HG02763 (cell line): ENCODE measurements at regions not wholly inside any gene's neighbourhood (a gene's known extent, or its start where the extent isn't known, plus 50 kb on each side); places are given as distances from the start of the nearest gene placed in this dataset.

Experiments
- ATAC-seq: cut with Tn5 transposase; IDR thresholded peaks from one replicate; pipeline ENCODE4 v1.9.1; 2021; ENCODE audit warnings: mild to moderate bottlenecking, moderate library complexity; ENCODE audit not compliant: unreplicated experiment

DNA sequence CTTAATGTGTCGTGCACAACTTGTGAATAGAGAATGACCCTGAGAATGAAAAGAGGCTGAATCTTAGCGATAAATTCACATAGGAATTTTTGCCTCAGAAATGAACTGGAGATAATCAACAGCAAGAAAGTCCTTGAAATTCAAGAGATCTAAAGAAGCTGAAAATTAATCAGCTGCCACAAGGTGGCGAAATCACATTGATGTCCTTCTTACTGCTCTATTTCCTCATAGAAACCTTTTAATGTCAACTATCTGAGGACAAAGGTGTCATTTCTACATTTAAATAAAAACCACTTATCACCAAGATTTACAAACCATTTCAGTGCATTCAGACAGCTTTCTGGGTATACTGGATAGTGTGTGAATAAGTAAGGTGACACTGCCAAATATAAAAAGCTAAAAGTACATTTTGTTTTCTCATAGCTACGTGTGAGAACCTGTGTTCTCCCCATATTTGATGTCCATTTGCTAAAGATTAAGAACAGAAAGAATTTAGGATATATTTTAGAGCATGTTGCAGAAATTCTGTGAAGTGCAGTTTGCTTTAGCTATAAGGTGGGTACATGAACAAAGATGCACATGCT, 485.3 kb upstream of the PTBP2 start:
- ATAC-seq: no peak

DNA sequence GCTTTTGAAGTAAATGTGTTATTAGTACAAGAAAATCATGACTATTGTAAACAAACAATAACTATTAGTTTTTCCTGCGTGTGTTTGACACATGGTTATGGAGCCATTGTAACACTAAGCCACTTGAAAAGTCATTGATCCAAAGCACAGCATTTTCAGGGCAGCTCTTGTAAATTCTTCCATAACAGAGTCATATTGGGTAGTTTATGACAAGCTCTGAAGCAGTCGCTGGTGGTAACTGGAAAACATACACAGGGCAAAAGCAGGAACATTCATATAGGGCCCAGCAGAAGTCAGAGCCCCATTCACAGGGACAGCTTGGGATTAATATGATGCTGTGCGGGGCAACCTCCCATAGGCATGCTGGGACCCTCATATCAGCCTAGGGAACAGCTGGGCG, 483.2 kb upstream of the PTBP2 start:
- ATAC-seq: no peak

DNA sequence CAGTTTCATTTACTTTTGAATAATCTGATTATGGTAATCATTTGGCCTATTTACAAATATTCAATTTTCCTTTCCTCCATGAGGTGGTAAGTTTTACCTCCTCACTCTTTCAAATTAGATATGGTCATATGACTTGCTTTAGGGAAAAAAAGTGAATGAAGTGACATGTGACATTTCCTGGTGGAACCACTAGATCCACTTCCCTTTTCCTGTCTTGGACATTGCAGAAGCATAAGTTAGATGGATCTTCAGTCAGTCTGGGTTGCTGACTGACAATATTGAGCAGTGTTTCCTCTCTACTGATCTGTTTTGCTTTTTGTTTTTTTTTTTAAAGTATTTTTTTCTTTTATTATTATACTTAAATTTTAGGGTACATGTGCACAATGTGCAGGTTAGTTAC, 481.1 kb upstream of the PTBP2 start:
- no peak for ATAC-seq

DNA sequence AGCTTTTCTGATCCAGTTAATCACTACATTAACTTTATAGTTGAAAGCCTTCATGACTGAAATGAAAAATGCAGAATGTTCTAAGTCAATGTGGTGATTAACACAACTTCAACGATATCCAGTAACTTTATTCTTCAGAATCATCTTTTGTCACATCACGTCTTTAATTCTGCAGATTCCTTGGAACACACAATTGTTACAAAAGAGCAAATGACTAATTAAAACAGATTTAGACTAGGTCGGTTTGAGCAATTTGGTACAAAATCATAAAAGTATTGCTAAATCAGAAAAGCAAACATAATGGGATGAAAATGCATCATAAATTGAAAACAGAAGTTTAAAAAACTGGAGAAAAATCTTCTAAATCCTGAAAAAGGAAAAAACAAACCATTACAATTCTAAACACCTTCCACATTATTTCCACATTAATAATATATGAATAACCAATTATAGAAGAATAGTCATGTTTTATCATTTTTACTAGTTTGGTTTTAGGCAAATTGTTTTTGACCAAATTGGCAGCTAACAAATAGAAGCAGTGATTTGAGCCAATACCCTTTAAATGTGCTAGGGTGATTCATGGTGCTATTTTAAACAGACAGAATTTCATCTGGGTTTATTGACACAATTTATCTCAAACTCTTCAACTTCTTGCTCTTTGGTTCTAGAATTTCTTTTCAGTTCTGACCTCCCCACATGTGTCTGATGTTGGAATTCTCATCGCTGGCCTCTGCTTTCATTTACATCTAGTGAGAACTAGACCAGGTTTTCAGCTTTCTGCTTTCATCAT, 468.1 kb upstream of the PTBP2 start:
- ATAC-seq: no peak

DNA sequence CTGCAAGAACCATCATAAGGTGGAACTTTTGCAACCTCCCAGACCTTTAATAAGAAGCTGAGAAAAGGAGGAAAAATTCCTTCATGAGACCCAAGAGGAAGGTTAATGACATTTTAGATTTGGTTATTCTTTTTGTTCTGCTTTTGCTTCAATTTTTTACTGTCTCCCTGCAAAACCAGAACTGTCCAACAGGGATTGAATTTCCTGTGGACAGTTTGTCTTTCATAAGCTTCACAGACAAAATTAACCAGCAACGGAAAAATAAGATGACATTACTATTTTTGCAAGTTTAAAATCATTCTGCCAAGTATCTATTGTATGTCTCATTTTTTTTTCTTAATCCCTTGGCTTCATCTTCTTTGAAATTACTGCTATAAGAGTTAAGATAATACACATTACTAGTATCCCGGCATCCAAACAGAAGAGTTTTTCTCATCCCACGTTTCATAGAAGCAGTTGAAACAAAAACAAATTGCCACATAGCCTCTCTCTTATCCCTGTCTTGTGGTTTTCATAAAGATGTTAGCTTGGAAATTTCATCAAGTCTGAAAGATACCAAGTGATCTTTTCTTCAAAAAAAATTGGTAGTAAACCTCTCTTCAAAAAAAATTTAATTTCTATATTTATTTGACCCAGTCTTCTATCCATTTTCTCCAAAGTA, 465.3 kb upstream of the PTBP2 start:
- ATAC-seq: no peak

DNA sequence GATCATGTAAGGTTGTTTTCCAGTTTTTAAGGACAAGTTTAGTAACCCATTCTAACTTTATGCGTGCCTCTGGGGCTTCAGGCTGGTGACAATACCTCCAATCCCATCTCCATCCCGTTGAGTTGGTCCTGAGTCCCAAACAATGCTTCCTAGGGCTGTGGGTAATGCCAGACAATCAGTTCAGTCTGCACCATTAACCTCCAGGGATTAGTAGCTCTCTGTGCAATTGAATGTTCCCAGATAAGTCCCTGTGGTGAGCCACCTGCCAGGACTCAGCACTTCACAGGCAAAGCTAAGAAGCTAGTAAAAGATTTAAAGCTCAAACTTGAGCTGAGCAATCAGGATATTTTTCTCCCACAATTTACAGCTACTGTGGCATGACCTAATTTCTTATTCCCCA, 462.2 kb upstream of the PTBP2 start:
- no peak for ATAC-seq

DNA sequence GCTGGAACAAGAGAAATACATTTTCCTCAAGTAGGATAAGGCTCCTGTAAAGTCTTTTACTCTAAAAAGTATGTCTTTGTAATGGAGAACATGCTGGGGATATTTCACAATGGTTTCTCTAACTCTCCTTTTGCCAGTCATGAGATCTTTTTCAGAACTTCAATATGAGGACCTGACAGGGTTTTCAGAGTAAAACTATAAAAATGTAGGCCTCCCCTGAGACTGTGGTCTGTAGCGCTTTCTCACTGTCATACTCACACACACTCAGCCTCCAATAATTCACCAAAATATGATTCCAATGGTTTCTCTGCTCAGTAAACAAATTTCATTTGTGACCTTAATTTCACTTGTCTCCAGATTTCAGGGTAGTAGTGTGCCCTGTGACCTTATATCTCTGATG, 440.1 kb upstream of the PTBP2 start:
- ATAC-seq: no peak

DNA sequence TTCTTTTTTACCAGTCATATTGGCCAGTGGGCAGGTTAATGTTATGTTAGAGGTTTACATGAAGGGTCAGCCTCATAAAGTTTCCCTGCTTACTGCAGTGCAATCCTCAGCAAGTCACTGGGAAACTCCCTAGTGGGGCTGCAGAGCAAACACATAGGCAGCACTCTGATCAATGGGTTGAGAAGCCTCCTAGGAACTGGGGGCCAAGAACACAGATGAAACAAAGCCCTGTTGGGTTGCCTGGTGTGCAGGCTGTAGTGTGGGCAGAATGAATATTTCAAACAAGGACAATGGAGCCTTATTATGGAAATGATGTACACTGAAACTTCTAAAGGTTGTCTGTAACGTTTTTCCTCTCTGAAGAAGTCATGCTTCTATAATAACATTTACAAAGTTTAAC, 431.6 kb upstream of the PTBP2 start:
- no peak for ATAC-seq

DNA sequence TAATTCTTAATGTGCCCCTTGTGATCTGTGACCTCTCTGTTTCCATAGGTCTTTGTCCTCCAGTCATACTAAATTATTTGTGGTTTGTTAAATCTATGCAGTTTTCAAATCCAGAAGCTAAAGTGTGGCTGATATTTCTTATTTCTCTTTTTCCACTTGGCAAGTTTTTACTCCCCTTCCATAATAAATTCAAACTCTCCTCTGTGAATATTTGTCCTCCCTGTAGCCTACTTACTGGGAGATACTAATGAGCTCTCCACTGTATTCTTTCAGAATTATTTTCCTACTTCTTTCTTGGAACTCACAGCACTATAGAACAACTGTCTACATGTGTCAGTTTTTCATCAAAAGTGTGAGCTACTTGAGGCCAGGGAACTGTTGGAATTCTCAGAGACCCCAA, 430.8 kb upstream of the PTBP2 start:
- ATAC-seq: no peak

DNA sequence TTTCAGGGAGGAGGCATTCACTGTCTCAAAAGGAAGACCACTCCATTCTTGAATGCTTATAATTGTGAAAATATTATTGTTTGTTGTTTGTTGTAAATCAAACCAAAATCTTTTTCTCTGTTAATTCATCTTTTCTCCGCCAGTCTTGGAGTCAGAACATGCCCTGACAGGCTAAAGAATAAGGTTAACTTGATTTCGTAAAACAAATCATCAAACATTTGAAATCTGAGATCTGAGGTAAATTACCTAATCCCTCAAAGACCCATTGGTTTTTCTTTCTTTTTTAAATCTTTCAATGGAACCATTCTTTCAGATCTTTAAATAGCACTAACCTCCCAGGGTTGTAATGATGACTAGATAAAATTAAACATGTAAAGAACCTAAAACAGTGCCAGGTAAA, 430.1 kb upstream of the PTBP2 start:
- no peak for ATAC-seq

DNA sequence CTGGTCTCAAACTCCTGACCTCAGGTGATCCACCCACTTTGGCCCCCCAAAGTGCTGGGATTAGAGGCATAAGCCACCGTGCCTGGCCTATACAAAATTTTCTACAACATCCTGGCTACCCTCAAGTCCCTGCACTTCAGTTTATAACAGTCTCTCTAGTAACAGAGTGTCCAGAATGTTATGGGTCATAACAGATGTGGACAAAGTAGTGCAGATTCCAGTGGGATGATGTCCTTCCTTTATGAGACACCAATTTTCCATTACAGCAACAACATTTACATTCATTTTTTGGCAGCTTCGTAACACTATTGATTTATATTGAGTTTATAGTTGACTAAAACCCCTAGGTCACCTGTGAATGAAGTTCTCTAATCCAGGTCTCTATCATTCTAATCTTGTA, 429.4 kb upstream of the PTBP2 start:
- ATAC-seq: no peak

DNA sequence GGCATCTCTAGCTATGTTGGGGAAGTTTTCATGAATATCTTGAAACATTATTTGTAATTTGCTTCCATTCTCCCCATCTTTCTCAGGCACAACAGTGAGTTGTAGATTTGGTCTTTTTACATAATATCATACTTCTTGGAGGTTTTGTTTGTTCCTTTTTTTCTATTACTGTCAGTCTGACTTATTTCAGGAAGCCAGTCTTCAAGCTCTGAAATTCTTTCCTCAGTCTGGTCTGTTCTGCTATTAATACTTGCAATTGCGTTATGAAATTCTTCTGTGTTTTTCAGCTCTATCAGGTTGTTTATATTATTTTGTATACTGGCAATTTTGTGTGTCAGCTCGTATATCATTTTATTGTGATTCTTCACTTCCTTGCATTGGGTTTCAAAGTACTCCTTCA, 424.6 kb upstream of the PTBP2 start:
- ATAC-seq: no peak

DNA sequence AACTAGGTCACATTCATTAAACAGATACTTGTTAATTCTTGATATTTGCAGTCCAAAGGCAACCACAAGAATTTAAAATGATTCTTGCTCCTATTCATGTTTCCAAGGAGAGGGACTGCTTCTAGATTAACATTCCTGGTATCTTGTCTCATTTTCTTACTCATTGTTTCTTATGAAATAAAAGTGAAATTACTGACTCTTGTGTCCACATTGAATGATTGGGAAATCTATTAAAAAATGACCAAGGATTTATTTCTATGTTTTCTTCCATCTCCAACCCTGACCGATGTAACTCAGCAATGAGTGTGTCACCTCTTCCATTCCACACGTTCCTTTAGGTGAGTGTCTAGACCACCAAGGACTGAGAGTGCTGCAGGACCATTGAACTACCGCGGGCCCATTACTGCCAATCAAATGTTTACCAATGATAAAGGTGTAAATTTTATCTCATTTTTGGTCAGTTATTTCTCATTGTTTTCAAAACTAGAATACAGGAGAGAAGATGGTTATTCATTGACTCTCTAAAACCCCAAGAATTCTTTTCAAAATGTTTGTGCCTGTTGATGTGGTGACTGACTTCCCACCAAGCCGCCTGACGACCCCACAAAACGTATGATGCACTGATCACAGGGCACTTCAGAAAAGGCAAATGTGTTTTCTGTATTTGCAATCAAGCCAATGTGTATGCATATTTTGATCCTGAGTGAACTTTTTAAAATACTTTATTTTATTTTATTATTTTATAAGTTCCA, 414.6 kb upstream of the PTBP2 start:
- no peak for ATAC-seq

DNA sequence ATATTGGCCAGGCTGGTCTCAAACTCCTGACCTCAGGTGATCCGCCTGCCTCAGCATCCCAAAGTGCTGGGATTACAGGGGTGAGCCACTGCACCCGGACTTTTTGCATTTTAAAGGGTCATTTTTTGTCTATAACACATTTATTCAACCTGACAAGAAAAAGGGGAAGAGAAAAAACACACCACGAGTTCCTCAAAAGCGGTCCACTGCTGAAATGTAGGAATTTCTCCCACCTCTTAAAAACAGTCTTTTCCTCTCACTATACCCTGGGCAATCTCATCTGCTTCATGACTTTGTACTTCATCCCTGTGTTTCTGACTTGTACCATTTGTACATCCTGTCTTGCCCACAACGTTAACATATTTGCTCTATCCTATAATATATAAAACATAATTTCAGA, 413.3 kb upstream of the PTBP2 start:
- no peak for ATAC-seq

DNA sequence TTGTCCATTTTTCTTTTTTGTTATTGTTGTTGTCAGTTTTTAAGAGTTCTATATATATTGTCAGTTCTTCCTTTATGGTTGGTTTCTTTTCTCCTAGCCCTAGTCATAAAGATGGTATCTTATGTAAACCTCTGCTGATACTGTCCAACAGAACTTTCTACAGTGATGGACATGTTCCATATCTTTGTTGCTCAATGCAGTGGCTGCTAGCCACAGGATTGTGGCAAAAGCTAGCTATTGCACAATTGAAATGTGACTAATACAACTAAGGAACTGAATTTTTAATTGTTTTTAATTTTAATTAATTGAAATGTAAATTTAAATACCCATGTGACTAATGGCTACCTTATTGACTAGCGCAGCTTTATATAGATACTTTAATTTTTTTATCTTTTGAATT, 411.8 kb upstream of the PTBP2 start:
- no peak for ATAC-seq

DNA sequence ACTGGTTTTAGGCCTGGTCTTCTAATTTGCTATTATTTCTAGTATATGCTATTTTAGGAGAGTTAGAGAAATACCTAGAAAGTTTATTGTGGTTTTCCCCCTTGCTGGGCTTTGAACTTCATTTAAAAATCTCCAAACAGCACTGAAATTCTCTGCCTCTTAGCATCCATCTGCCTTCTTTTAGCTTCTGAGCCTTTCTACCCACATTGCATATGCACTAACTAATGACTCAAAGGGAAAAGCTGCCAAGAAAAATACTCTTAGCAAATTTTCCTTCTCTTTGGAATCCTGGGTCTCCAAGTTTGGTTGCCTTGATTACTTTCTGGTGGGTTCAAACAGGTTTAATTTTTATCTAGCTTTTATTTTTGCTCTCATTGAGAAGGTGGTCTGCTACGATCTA, 408.4 kb upstream of the PTBP2 start:
- ATAC-seq: no peak

DNA sequence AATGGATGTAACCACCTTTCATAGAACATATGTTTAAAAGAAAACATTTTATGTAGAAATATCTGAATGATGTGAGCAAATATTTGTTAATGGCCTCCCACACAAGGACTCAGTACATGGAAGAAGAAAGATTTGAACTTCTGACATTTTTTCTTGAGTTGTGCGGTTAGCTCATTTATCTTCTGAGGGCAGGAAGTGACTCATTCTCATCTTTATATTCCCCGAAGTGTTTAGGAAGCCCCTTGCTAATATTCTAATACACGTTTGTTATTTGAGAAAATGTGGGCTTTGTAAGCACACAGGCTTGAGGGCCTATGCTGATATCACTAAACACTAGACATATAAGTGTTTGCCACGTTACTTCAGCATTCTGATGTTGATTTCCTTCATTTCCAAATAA, 392.5 kb upstream of the PTBP2 start:
- ATAC-seq: no peak

DNA sequence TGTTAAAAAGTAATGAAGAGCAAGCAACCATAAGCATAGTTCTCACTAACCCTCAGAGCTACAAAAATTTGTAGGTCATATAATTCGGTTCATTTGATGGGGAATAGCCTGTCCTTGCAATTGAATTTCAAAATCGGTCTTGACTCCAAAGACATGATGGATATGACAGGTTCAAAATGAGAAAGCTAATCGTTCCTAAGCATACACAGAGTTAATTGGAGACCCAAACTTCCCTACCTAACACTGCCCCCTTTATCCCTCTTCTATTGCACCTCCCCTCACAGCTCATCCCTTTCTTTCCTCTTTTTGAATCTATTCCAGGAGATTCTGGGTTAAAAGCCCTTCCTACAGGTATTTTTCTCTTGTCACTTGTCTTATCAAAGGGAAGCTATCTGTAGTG, 390.0 kb upstream of the PTBP2 start:
- ATAC-seq: no peak

DNA sequence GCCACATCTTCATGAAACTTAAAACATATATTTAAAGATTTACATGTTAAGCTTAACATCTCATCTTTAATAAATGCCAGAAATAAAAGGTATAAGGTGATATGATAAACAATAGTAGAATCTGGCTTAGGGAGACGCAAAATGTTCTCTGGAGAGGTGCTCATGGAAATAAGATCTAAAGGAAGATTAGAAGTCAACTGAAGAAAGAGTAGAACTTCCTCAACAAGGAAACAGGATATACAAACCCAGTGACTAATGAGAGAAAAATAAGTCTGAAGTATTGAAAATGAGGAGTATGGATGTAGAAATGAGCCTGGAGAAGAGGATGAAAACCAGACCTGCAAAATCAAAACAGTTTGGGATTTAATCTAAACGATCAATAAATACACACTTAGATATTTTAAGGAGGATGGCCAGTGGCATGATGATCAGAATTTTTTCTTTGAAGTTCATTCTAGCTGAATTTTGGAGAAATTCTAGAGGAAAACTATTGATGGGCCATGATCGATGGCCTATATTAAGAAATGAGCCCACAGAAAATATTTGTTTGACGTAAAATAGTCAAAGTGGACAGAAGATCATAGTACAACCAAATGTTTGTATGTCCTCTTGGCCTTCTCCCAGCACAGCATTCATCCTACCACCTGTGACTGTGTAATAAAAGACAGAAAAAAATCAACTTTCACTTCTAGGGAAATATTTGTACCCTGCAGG, 387.9 kb upstream of the PTBP2 start:
- no peak for ATAC-seq

DNA sequence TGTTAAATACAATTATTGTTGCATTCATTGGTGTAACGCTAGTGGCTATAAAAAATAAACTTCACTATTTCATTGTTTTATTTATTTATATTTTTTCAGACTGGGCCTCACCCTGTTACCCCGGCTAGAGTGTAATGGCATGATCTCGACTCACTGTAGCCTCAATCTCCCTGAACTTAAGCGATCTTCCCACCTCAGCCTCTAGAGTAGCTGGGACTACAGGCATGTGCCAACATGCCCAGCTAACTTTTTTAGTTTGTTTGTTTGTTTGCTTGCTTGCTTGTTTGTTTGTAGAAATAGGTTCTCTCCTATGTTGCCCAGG, 387.4 kb upstream of the PTBP2 start:
- no peak for ATAC-seq

DNA sequence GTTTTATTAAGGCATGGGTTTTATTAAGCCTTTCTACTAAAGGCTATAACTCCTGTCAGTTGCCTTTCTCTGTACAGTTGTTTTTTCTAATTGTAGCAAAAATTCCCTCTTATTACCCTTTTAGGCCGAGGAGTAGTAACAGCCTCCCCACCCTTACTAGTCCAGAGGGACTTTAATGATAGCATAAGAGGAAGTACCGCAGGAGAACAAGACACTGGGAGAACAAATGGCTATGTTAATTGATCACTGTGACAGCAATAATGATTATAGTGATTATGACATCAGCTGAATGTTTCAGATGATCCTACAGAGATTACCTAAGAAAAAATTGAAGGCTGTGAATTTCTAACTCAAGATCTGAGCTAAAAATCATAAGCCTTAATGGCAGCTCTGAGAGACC, 383.0 kb upstream of the PTBP2 start:
- ATAC-seq: no peak
